ENCODE measurements at regions not wholly inside any gene's neighbourhood (a gene's known extent, or its start where the extent isn't known, plus 50 kb on each side); places are given as distances from the start of the nearest gene placed in this dataset.

DNA sequence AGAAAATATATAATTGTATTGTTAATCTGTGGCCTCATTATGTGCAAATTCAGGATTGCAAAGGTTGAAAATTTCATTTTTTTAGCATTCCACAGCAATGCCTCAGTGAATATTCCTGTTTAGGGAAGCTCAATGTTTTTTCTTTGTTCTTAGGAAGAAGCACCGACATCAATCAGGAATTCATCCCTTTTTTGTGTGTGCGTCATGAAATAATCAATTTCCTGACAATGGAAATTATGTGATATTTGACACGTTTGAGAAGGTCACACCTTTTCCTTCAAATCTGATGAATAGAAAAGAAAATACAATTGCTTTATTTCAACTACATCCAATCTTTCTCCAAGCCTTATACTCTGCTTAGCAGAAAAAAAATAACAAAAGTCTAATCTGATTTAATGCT is 662.8 kb upstream of the FTMT start:
- Histone ChIP-seq H3K4ac (ENCODE audit: low read depth, low read length) (no peak overlapping the region), H3K14ac (replicated peaks; ENCODE audit: low read depth, low read length) (no peak overlapping the region), H2BK5ac (ENCODE audit: low read depth, low read length, poor library complexity, severe bottlenecking) (no peak overlapping the region), H2AK5ac (ENCODE audit: low read depth, low read length) (no peak overlapping the region), H3K9me1 (ENCODE audit: insufficient read depth, low read length) (no peaks in the 10 kb centered on the region), H4K91ac (ENCODE audit: insufficient read depth, low read depth, low read length) (no peak overlapping the region), H3K79me1 (ENCODE audit: low read depth in 1 of 2, low read length in 2 of 2) (no peaks in the 10 kb centered on the region), H4K5ac (ENCODE audit: low read depth, low read length) (no peak overlapping the region), H3K18ac (ENCODE audit: low read depth, low read length) (no peak overlapping the region), H2AFZ (replicated peaks; ENCODE audit: low read length, poor library complexity) (no peak overlapping the region), H3K27ac (ENCODE audit: insufficient read depth, low read length) (no peak overlapping the region), H3K4me1 (ENCODE audit: control insufficient read depth, insufficient read depth, low read length) (no peaks in the 10 kb centered on the region), H3K9ac (ENCODE audit: low read depth, low read length) (no peak overlapping the region), H3K27me3 (ENCODE audit: control insufficient read depth, insufficient read depth, low read length) (no peaks in the 10 kb centered on the region), H3K4me2 (ENCODE audit: low read depth, low read length) (no peak overlapping the region), H2AK9ac (replicated peaks; ENCODE audit: low read depth, low read length, poor library complexity) (no peak overlapping the region), H3K56ac (ENCODE audit: extremely low read depth, insufficient read depth, low read length) (no peak overlapping the region), H2BK15ac (ENCODE audit: low read depth, low read length) (no peak overlapping the region), H4K8ac (ENCODE audit: low read depth in 2 of 2, low read length in 2 of 2) (no peak overlapping the region), H2BK120ac (ENCODE audit: low read depth, low read length) (no peak overlapping the region), H3K23ac (ENCODE audit: low read depth, low read length) (no peak overlapping the region), H3K36me3 (ENCODE audit: control insufficient read depth, insufficient read depth, low read length) (no peaks in the 10 kb centered on the region), H3K9me3 (ENCODE audit: control insufficient read depth, insufficient read depth, low read length) (no peaks in the 10 kb centered on the region), H2BK20ac (ENCODE audit: low read depth, low read length) (no peak overlapping the region), H3K4me3 (ENCODE audit: insufficient read depth, low read depth, low read length) (no peak overlapping the region), H4K20me1 (ENCODE audit: insufficient read depth, low read length) (no peaks in the 10 kb centered on the region)
- ChIA-PET POLR2A (ENCODE audit: unreplicated experiment) (interaction anchor here (0.7 kb wide), 1 partner anchor 110 kb away, joined by 5 read pairs; no protein-coding TSS in a partner anchor), CTCF (interaction anchor here (0.6 kb wide), 1 partner anchor 274 kb away, joined by 3 read pairs; no protein-coding TSS in a partner anchor)
- intact Hi-C loops (cut with micrococcal nuclease) (no loop called here), dilution Hi-C loops (cut with HindIII; ENCODE audit: low sequenced_read_pairs, unreplicated experiment) (no loop called here), in situ Hi-C loops (cut with MboI; ENCODE audit: low sequenced_read_pairs) (no loop called here)
- DNase-seq: no peak
- TF ChIP-seq POLR2A (IDR thresholded peaks at IDR 0.05; ENCODE audit: low read depth, low read length): no peak
- TF ChIP-seq RFX5 (IDR thresholded peaks at IDR 0.05; ENCODE audit: low read depth, low read length): no peak
- no CpG with 5 or more reads among the region's 3 CpGs for WGBS, 2 experiments (ENCODE audit: extremely low coverage in 2 of 2, insufficient read length in 1 of 2)
- no peak for ATAC-seq (ENCODE audit: low read depth)
- no TSS peak for BruUV-seq (replicated peaks)

All from IMR-90 (cell line).